ENCODE measurements at regions not wholly inside any gene's neighbourhood (a gene's known extent, or its start where the extent isn't known, plus 50 kb on each side); places are given as distances from the start of the nearest gene placed in this dataset.
"Not testable (repeated sequence)": the region's sequence is repeated elsewhere in the genome, so short reads cannot be mapped to it uniquely, and the experiment has no call there.

- no peak for DNase-seq
Measured at GRCh38 chr1:60949154-60949825, 133.1 kb upstream of the NFIA start.

GRCh38 chr1:60948486-60948885 is 133.9 kb upstream of the NFIA start:
- DNase-seq: no peak

GRCh38 chr1:60947367-60947766 is 135.0 kb upstream of the NFIA start:
- no peak for DNase-seq

GRCh38 chr1:60942896-60943638 is 139.3 kb upstream of the NFIA start:
- DNase-seq: no peak

- no peak for DNase-seq
Measured at GRCh38 chr1:60942291-60942690, 140.1 kb upstream of the NFIA start.

GRCh38 chr1:60940685-60941084 is 141.7 kb upstream of the NFIA start:
- DNase-seq: not testable (repeated sequence)

GRCh38 chr1:60937720-60938119 is 144.6 kb upstream of the NFIA start:
- DNase-seq: no peak

- no peak for DNase-seq
Measured at GRCh38 chr1:60936591-60937342, 145.6 kb upstream of the NFIA start.

- DNase-seq: no peak
Measured at GRCh38 chr1:60936163-60936562, 146.2 kb upstream of the NFIA start.

- no peak for DNase-seq
Measured at GRCh38 chr1:60935599-60936110, 146.7 kb upstream of the NFIA start.

GRCh38 chr1:60930130-60930529 is 152.2 kb upstream of the NFIA start:
- no peak for DNase-seq

GRCh38 chr1:60924964-60925798 is 157.2 kb upstream of the NFIA start:
- DNase-seq: no peak

GRCh38 chr1:60924165-60924564 is 158.2 kb upstream of the NFIA start:
- DNase-seq: no peak

GRCh38 chr1:60923389-60924087 is 158.8 kb upstream of the NFIA start:
- DNase-seq: no peak

- no peak for DNase-seq
Measured at GRCh38 chr1:60922304-60922703, 160.1 kb upstream of the NFIA start.

- DNase-seq: no peak
Measured at GRCh38 chr1:60921175-60921574, 161.2 kb upstream of the NFIA start.

GRCh38 chr1:60920561-60920960 is 161.8 kb upstream of the NFIA start:
- DNase-seq: no peak

- no peak for DNase-seq
Measured at GRCh38 chr1:60918867-60919266, 163.5 kb upstream of the NFIA start.

- no peak for DNase-seq
Measured at GRCh38 chr1:60916906-60917305, 165.5 kb upstream of the NFIA start.

GRCh38 chr1:60916199-60916598 is 166.2 kb upstream of the NFIA start:
- no peak for DNase-seq

GRCh38 chr1:60915441-60915840 is 166.9 kb upstream of the NFIA start:
- DNase-seq: no peak

- DNase-seq: no peak
Measured at GRCh38 chr1:60914982-60915381, 167.4 kb upstream of the NFIA start.

All from AML-193 (cell line).